GM21576 (cell line): ENCODE measurements at regions not wholly inside any gene's neighbourhood (a gene's known extent, or its start where the extent isn't known, plus 50 kb on each side); places are given as distances from the start of the nearest gene placed in this dataset.

Experiments used
- ATAC-seq: cut with Tn5 transposase; IDR thresholded peaks from one replicate; pipeline ENCODE4 v1.9.1; 2021; ENCODE audit warnings: mild to moderate bottlenecking, moderate library complexity; ENCODE audit not compliant: unreplicated experiment

GRCh38 chr7:12120632-12121031 is 90.5 kb upstream of the TMEM106B start:
- ATAC-seq, result no peak

- no peak for ATAC-seq
Observed at GRCh38 chr7:12123172-12123571, 87.9 kb upstream of the TMEM106B start.

GRCh38 chr7:12124028-12124427 is 87.1 kb upstream of the TMEM106B start:
- ATAC-seq, result no peak

GRCh38 chr7:12127455-12127854 is 83.6 kb upstream of the TMEM106B start:
- ATAC-seq, result no peak

- no peak for ATAC-seq
Observed at GRCh38 chr7:12130609-12131008, 80.5 kb upstream of the TMEM106B start.

GRCh38 chr7:12131122-12131521 is 80.0 kb upstream of the TMEM106B start:
- no peak for ATAC-seq

- ATAC-seq, result no peak
Observed at GRCh38 chr7:12133865-12134264, 77.2 kb upstream of the TMEM106B start.

GRCh38 chr7:12136523-12136922 is 74.6 kb upstream of the TMEM106B start:
- no peak for ATAC-seq

- no peak for ATAC-seq
Observed at GRCh38 chr7:12137283-12137682, 73.8 kb upstream of the TMEM106B start.

GRCh38 chr7:12138421-12138820 is 72.7 kb upstream of the TMEM106B start:
- no peak for ATAC-seq

- no peak for ATAC-seq
Observed at GRCh38 chr7:12139416-12139815, 71.7 kb upstream of the TMEM106B start.

- no peak for ATAC-seq
Observed at GRCh38 chr7:12146813-12147212, 64.3 kb upstream of the TMEM106B start.

- no peak for ATAC-seq
Observed at GRCh38 chr7:12152196-12152918, 58.7 kb upstream of the TMEM106B start.

GRCh38 chr7:12154119-12154518 is 57.0 kb upstream of the TMEM106B start:
- ATAC-seq, result no peak

GRCh38 chr7:12157517-12157916 is 53.6 kb upstream of the TMEM106B start:
- ATAC-seq, result no peak

- ATAC-seq, result no peak
Observed at GRCh38 chr7:12158334-12159060, 52.6 kb upstream of the TMEM106B start.

GRCh38 chr7:12161146-12161545 is 49.9 kb upstream of the TMEM106B start:
- no peak for ATAC-seq
